Keratinocyte (primary cell): ENCODE measurements at regions not wholly inside any gene's neighbourhood (a gene's known extent, or its start where the extent isn't known, plus 50 kb on each side); places are given as distances from the start of the nearest gene placed in this dataset.

Experiments
- DNase-seq: peaks from one replicate; pipeline ENCODE4 v3.0.0-alpha.2; 2011; ENCODE audit warnings: low read depth, missing footprints, low spot score
- FAIRE-seq: peaks from 2 replicates; lab custom pipeline; 2011; peaks lifted over from hg19 to GRCh38; lab: Jason Lieb, UNC
- H2AFZ ChIP-seq: 2 replicates; pipeline ENCODE4 v1.6.0; 2012; ENCODE audit warnings: low read length, control low read depth, inconsistent platforms; ENCODE audit not compliant: control insufficient read depth
- H3K27ac ChIP-seq: 2 replicates; pipeline ENCODE4 v1.5.1; 2011; ENCODE audit warnings: low read length; ENCODE audit not compliant: control insufficient read depth, insufficient read depth
- H3K27me3 ChIP-seq: 3 replicates; pipeline ENCODE4 v1.6.0; 2011; ENCODE audit warnings: low read length; ENCODE audit not compliant: control insufficient read depth, insufficient read depth; ENCODE audit errors: extremely low read depth
- H3K36me3 ChIP-seq, 2 experiments: 2 replicates in 1 of 2; 3 replicates in 1 of 2; pipeline ENCODE4 v1.5.1; 2011; ENCODE audit warnings: low read length in 2 of 2, mild to moderate bottlenecking in 1 of 2; ENCODE audit not compliant: control insufficient read depth in 2 of 2, insufficient read depth in 2 of 2; ENCODE audit errors: extremely low read depth in 1 of 2
- H3K4me1 ChIP-seq: 3 replicates; pipeline ENCODE4 v1.5.1; 2011; ENCODE audit warnings: low read length; ENCODE audit not compliant: control insufficient read depth, insufficient read depth; ENCODE audit errors: extremely low read depth
- H3K4me2 ChIP-seq: 3 replicates; pipeline ENCODE4 v1.6.0; 2011; ENCODE audit warnings: low read depth, low read length; ENCODE audit not compliant: control insufficient read depth, insufficient read depth; ENCODE audit errors: extremely low read depth
- H3K4me3 ChIP-seq, 3 experiments: fragments of 200-600 bp in 1 of 3; sonication (generic) in 1 of 3; 2 replicates in 2 of 3; 3 replicates in 1 of 3; pipeline ENCODE4 v1.5.1; 2011 to 2016; ENCODE audit warnings: low read length in 3 of 3, mild to moderate bottlenecking in 3 of 3, control low read depth in 2 of 3, inconsistent platforms in 1 of 3, low read depth in 1 of 3, mixed read lengths in 1 of 3, mixed run types in 1 of 3, moderate library complexity in 1 of 3; ENCODE audit not compliant: control insufficient read depth in 2 of 3, insufficient read depth in 2 of 3; ENCODE audit errors: extremely low read depth in 1 of 3
- H3K79me2 ChIP-seq: 2 replicates; pipeline ENCODE4 v1.6.0; 2012; ENCODE audit warnings: low read length; ENCODE audit not compliant: control insufficient read depth, insufficient read depth
- H3K9ac ChIP-seq: 3 replicates; pipeline ENCODE4 v1.6.0; 2011; ENCODE audit warnings: low read length; ENCODE audit not compliant: control insufficient read depth, insufficient read depth; ENCODE audit errors: extremely low read depth
- H3K9me1 ChIP-seq: 3 replicates; pipeline ENCODE4 v1.6.0; 2011; ENCODE audit warnings: low read length; ENCODE audit not compliant: control insufficient read depth, insufficient read depth; ENCODE audit errors: extremely low read depth
- H3K9me3 ChIP-seq: 2 replicates; pipeline ENCODE4 v1.5.1; 2012; ENCODE audit warnings: low read depth, low read length; ENCODE audit not compliant: control insufficient read depth
- H4K20me1 ChIP-seq: 3 replicates; pipeline ENCODE4 v1.6.0; 2011; ENCODE audit warnings: low read length; ENCODE audit not compliant: control insufficient read depth, insufficient read depth; ENCODE audit errors: extremely low read depth
- CTCF ChIP-seq, 3 experiments: IDR thresholded peaks in 1 of 3; conservative IDR thresholded peaks in 1 of 3; optimal IDR thresholded peaks in 1 of 3; 2 replicates in 2 of 3; 3 replicates in 1 of 3; pipeline versions ENCODE3 to v1.5.1; 2011; ENCODE audit warnings: low read length in 3 of 3, mild to moderate bottlenecking in 3 of 3, moderate library complexity in 2 of 3, control low read depth in 1 of 3, inconsistent platforms in 1 of 3; ENCODE audit not compliant: insufficient read depth in 2 of 3; ENCODE audit errors: extremely low read depth in 1 of 3
- EZH2 ChIP-seq: IDR thresholded peaks from one replicate; pipeline ENCODE4 v1.6.1; 2012; ENCODE audit warnings: inconsistent platforms, mild to moderate bottlenecking, low read length, moderate library complexity
- dilution Hi-C: fragments of 300-500 bp; cut with MboI; formaldehyde crosslinking; loops from one replicate; pipeline ENCODE4 v1.7.0; 2020; ENCODE audit warnings: low sequenced_read_pairs; ENCODE audit not compliant: extremely low pct_ligation_motif_present

GRCh38 chr19:28486926-28487325 is 726.0 kb downstream of the UQCRFS1 start:
- no peak overlapping the region for H3K9ac ChIP-seq
- no peak overlapping the region for H3K4me2 ChIP-seq
- no peak overlapping the region for H3K4me3 ChIP-seq
- no peaks in the 10 kb centered on the region for H4K20me1 ChIP-seq
- DNase-seq (no peak), FAIRE-seq (no peak)
- no peaks in the 10 kb centered on the region for H3K4me1 ChIP-seq
- no peaks in the 10 kb centered on the region for H3K79me2 ChIP-seq
- no peaks in the 10 kb centered on the region for H3K9me3 ChIP-seq
- no peaks in the 10 kb centered on the region for H3K9me1 ChIP-seq
- no peak overlapping the region for H2AFZ ChIP-seq
- H3K27ac ChIP-seq = no peak overlapping the region
- H3K36me3 ChIP-seq = no peaks in the 10 kb centered on the region
- TF ChIP-seq EZH2 = no peak
- TF ChIP-seq CTCF (optimal IDR thresholded peaks at IDR 0.05 in 1 of 3, IDR thresholded peaks at IDR 0.05 in 1 of 3, conservative IDR thresholded peaks at IDR 0.05 in 1 of 3; ENCODE audit: extremely low read depth in 1 of 3, insufficient read depth in 2 of 3, low read length in 3 of 3) = no peak
- no peaks in the 10 kb centered on the region for H3K27me3 ChIP-seq
- dilution Hi-C loops = no loop called here

- TF ChIP-seq CTCF (optimal IDR thresholded peaks at IDR 0.05 in 1 of 3, IDR thresholded peaks at IDR 0.05 in 1 of 3, conservative IDR thresholded peaks at IDR 0.05 in 1 of 3; ENCODE audit: extremely low read depth in 1 of 3, insufficient read depth in 2 of 3, low read length in 3 of 3) = no peak
- no peak for TF ChIP-seq EZH2
- no peak overlapping the region for H3K27ac ChIP-seq
- H2AFZ ChIP-seq = no peak overlapping the region
- no peaks in the 10 kb centered on the region for H3K4me1 ChIP-seq
- no peak overlapping the region for H3K4me3 ChIP-seq
- DNase-seq (no peak), FAIRE-seq (no peak)
- no peak overlapping the region for H3K9ac ChIP-seq
- no peaks in the 10 kb centered on the region for H3K79me2 ChIP-seq
- H3K9me3 ChIP-seq = no peaks in the 10 kb centered on the region
- dilution Hi-C loops = no loop called here
- H3K9me1 ChIP-seq = no peaks in the 10 kb centered on the region
- no peak overlapping the region for H3K4me2 ChIP-seq
- H3K27me3 ChIP-seq = no peaks in the 10 kb centered on the region
- H4K20me1 ChIP-seq = no peaks in the 10 kb centered on the region
- H3K36me3 ChIP-seq = no peaks in the 10 kb centered on the region
These were observed 726.5 kb downstream of the UQCRFS1 start for GRCh38 chr19:28486473-28486872.
